CD14-positive monocyte (primary cell): ENCODE measurements at regions not wholly inside any gene's neighbourhood (a gene's known extent, or its start where the extent isn't known, plus 50 kb on each side); places are given as distances from the start of the nearest gene placed in this dataset.

Source experiments
- DNase-seq, 3 donors: peaks; one replicate each; pipeline ENCODE4 v3.0.0-alpha.2; 2011 to 2022
- H2AFZ ChIP-seq: 2 replicates; pipeline ENCODE4 v1.6.0; 2012; ENCODE audit warnings: mild to moderate bottlenecking, low read depth, low read length, inconsistent platforms; ENCODE audit not compliant: insufficient read depth, poor library complexity, severe bottlenecking
- H3K27ac ChIP-seq, 2 donors: 1 replicate in 1 of 2; 2 replicates in 1 of 2; pipeline ENCODE4 v1.5.1; 2012 to 2013; ENCODE audit warnings: low read length in 2 of 2, control low read depth in 1 of 2, inconsistent platforms in 1 of 2, low read depth in 1 of 2, mild to moderate bottlenecking in 1 of 2
- H3K27me3 ChIP-seq, 2 donors: one replicate each; pipeline versions ENCODE4 v1.6.0 to v1.6.1; 2011 to 2013; ENCODE audit warnings: low read length in 2 of 2; ENCODE audit not compliant: control insufficient read depth in 2 of 2, insufficient read depth in 2 of 2
- H3K36me3 ChIP-seq, 2 donors: replicated peaks in 1 of 2; 1 replicate in 1 of 2; 2 replicates in 1 of 2; pipeline versions ENCODE4 v1.5.1 to v1.6.1; 2012 to 2013; ENCODE audit warnings: low read length in 2 of 2, control low read depth in 1 of 2, inconsistent platforms in 1 of 2, mild to moderate bottlenecking in 1 of 2; ENCODE audit not compliant: insufficient read depth in 2 of 2, control insufficient read depth in 1 of 2
- H3K4me1 ChIP-seq, 2 donors: 1 replicate in 1 of 2; 2 replicates in 1 of 2; pipeline versions ENCODE4 v1.5.1 to v1.6.1; 2012 to 2013; ENCODE audit warnings: low read length in 2 of 2, control low read depth in 1 of 2, inconsistent platforms in 1 of 2, mild to moderate bottlenecking in 1 of 2, moderate library complexity in 1 of 2; ENCODE audit not compliant: insufficient read depth in 2 of 2, control insufficient read depth in 1 of 2
- H3K4me2 ChIP-seq: replicated peaks from 2 replicates; pipeline ENCODE3; 2012; ENCODE audit warnings: low read length, moderate library complexity, mild to moderate bottlenecking; ENCODE audit not compliant: poor library complexity, severe bottlenecking; ENCODE audit errors: extremely low read depth
- H3K4me3 ChIP-seq, 3 experiments: fragments of 200-600 bp in 1 of 3; sonication (generic) in 1 of 3; replicated peaks in 1 of 3; 1 replicate in 2 of 3; 2 replicates in 1 of 3; pipeline ENCODE4 v1.5.1; 2011 to 2013; ENCODE audit warnings: low read length in 3 of 3, mild to moderate bottlenecking in 3 of 3, control low read depth in 2 of 3, low read depth in 2 of 3, inconsistent platforms in 1 of 3, moderate library complexity in 1 of 3
- H3K79me2 ChIP-seq: 2 replicates; pipeline ENCODE4 v1.6.0; 2012; ENCODE audit warnings: mild to moderate bottlenecking, control low read depth, inconsistent platforms, low read length, moderate library complexity; ENCODE audit not compliant: insufficient read depth
- H3K9ac ChIP-seq: 2 replicates; pipeline ENCODE4 v1.6.0; 2017; ENCODE audit warnings: low read length, mild to moderate bottlenecking; ENCODE audit not compliant: insufficient read depth, poor library complexity, severe bottlenecking
- H3K9me3 ChIP-seq, 2 donors: replicated peaks in 1 of 2; 1 replicate in 1 of 2; 2 replicates in 1 of 2; pipeline versions ENCODE4 v1.5.1 to v1.6.1; 2012 to 2013; ENCODE audit warnings: low read length in 2 of 2, control low read depth in 1 of 2; ENCODE audit not compliant: control insufficient read depth in 1 of 2, insufficient read depth in 1 of 2
- H4K20me1 ChIP-seq: 2 replicates; pipeline ENCODE4 v1.6.0; 2012; ENCODE audit warnings: mild to moderate bottlenecking, low read length, control low read depth, moderate library complexity; ENCODE audit not compliant: insufficient read depth
- H3K27ac Mint-ChIP-seq, 7 donors: one replicate each; pipeline ENCODE4 v1.8.0; 2020; ENCODE audit warnings: mild to moderate bottlenecking in 7 of 7, mixed read lengths in 7 of 7, moderate library complexity in 6 of 7, inconsistent platforms in 2 of 7
- H3K27me3 Mint-ChIP-seq, 3 donors: one replicate each; pipeline ENCODE4 v1.8.0; 2021 to 2022; ENCODE audit warnings: low read depth in 3 of 3, mild to moderate bottlenecking in 3 of 3, mixed read lengths in 3 of 3, moderate library complexity in 3 of 3, inconsistent platforms in 1 of 3
- H3K36me3 Mint-ChIP-seq, 2 donors: one replicate each; pipeline ENCODE4 v1.8.0; 2020; ENCODE audit warnings: mixed read lengths in 2 of 2, inconsistent platforms in 1 of 2, mild to moderate bottlenecking in 1 of 2
- H3K4me1 Mint-ChIP-seq: one replicate; pipeline ENCODE4 v1.8.0; 2020; ENCODE audit warnings: mild to moderate bottlenecking, mixed read lengths
- H3K4me3 Mint-ChIP-seq, 2 donors: one replicate each; pipeline ENCODE4 v1.8.0; 2020; ENCODE audit warnings: mild to moderate bottlenecking in 2 of 2, mixed read lengths in 2 of 2, moderate library complexity in 1 of 2
- H3K9me3 Mint-ChIP-seq, 7 donors: one replicate each; pipeline ENCODE4 v1.8.0; 2020 to 2022; ENCODE audit warnings: mixed read lengths in 7 of 7, mild to moderate bottlenecking in 6 of 7, moderate library complexity in 6 of 7, inconsistent platforms in 2 of 7
- WGBS: methylation state at CpG from one replicate; pipeline ENCODE4 v1.1.5; 2013; ENCODE audit warnings: missing lambda C conversion rate; ENCODE audit not compliant: insufficient coverage; 5-methylcytosine and 5-hydroxymethylcytosine counted together
- intact Hi-C, 2 donors: fragments of 100-400 bp; cut with micrococcal nuclease; formaldehyde crosslinking; loops; one replicate each; pipeline versions ENCODE4 v1.15.0 to v1.15.1; 2023
- TF ChIP-seq, protein P1 (sequence below): fragments of 200-600 bp; IDR thresholded peaks from one replicate; pipeline ENCODE4 v1.8.0; 2022; ENCODE audit warnings: antibody characterized with exemption, mild to moderate bottlenecking

DNA sequence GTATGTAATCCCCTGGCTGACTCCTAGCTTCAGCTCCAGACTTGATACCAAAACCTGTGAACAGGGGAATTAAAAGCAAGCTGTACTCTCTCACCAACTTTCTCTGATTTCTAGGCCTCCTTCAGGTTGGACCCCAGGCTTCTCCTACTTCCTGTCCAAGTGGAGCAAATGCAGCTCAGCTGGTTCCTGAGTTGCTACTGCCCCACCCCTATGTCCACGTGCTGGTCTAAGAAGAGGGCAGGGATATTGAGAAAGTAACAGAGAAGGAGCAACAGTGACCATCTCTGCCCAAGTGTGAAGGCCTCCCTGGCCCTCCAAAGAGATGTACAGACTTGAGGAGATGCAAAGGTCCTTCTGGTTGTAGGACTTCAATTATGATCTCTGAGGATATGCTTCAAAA, 188.3 kb upstream of the MCHR2 start:
- TF ChIP-seq, protein P1, sequence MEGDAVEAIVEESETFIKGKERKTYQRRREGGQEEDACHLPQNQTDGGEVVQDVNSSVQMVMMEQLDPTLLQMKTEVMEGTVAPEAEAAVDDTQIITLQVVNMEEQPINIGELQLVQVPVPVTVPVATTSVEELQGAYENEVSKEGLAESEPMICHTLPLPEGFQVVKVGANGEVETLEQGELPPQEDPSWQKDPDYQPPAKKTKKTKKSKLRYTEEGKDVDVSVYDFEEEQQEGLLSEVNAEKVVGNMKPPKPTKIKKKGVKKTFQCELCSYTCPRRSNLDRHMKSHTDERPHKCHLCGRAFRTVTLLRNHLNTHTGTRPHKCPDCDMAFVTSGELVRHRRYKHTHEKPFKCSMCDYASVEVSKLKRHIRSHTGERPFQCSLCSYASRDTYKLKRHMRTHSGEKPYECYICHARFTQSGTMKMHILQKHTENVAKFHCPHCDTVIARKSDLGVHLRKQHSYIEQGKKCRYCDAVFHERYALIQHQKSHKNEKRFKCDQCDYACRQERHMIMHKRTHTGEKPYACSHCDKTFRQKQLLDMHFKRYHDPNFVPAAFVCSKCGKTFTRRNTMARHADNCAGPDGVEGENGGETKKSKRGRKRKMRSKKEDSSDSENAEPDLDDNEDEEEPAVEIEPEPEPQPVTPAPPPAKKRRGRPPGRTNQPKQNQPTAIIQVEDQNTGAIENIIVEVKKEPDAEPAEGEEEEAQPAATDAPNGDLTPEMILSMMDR = no peak
- H3K79me2 ChIP-seq = no peaks in the 10 kb centered on the region
- H3K36me3 Mint-ChIP-seq = no peaks in the 10 kb centered on the region
- no peaks in the 10 kb centered on the region for H3K9me3 ChIP-seq
- H3K36me3 ChIP-seq = no peaks in the 10 kb centered on the region
- no peak overlapping the region for H3K9ac ChIP-seq
- WGBS = no CpG with 5 or more reads among the region's 1 CpG
- H3K27ac Mint-ChIP-seq = no peak overlapping the region
- peaks cover 0 to 1% (median 0%) of the 10 kb centered on the region in 7 donors for H3K9me3 Mint-ChIP-seq
- H3K4me1 Mint-ChIP-seq = no peaks in the 10 kb centered on the region
- no peaks in the 10 kb centered on the region for H3K27me3 ChIP-seq
- no peaks in the 10 kb centered on the region for H4K20me1 ChIP-seq
- no peak overlapping the region for H3K4me3 ChIP-seq
- no peak for DNase-seq
- H3K4me2 ChIP-seq = no peak overlapping the region
- no peak overlapping the region for H3K4me3 Mint-ChIP-seq
- H3K4me1 ChIP-seq = no peaks in the 10 kb centered on the region
- H3K27ac ChIP-seq = no peak overlapping the region
- H2AFZ ChIP-seq = no peak overlapping the region
- H3K27me3 Mint-ChIP-seq = peaks cover 2 to 4% (median 4%) of the 10 kb centered on the region in 3 donors
- intact Hi-C loops = no loop called here

DNA sequence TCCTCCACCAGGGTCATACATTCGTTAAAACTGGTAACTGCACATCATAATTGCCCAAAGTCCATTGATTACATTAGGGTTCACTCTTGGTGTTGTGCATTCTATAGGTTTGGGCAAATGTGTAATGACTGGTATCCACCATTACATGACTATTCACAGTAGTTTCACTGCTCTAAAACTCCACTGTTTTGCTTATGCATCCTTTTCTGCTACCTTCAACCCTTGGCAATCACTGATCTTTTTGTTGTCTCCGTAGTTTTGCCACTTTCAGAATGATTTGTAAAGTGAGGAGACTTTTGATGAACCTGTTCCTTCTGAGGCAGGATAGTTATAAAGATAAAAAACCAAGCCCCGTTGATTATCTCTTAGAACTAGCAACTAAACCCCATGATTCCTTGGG, 187.3 kb upstream of the MCHR2 start:
- H2AFZ ChIP-seq = no peak overlapping the region
- no peaks in the 10 kb centered on the region for H3K36me3 ChIP-seq
- no peak overlapping the region for H3K9ac ChIP-seq
- Mint-ChIP-seq H3K4me1 (no peaks in the 10 kb centered on the region), H3K4me3 (no peak overlapping the region), H3K27ac (no peak overlapping the region), H3K27me3 (peaks cover 2 to 4% (median 3%) of the 10 kb centered on the region in 3 donors), H3K36me3 (no peaks in the 10 kb centered on the region), H3K9me3 (peaks cover 0 to 1% (median 0%) of the 10 kb centered on the region in 7 donors)
- no peak overlapping the region for H3K4me2 ChIP-seq
- intact Hi-C loops = no loop called here
- no CpG with 5 or more reads among the region's 3 CpGs for WGBS
- no peak for DNase-seq
- no peaks in the 10 kb centered on the region for H3K4me1 ChIP-seq
- H4K20me1 ChIP-seq = no peaks in the 10 kb centered on the region
- H3K27me3 ChIP-seq = no peaks in the 10 kb centered on the region
- no peak overlapping the region for H3K4me3 ChIP-seq
- no peaks in the 10 kb centered on the region for H3K79me2 ChIP-seq
- H3K9me3 ChIP-seq = no peaks in the 10 kb centered on the region
- TF ChIP-seq, protein P1 = no peak
- H3K27ac ChIP-seq = no peak overlapping the region
